Activated CD8-positive, alpha-beta T cell treated with anti-CD3 and anti-CD28 coated beads, Interleukin-2, amount 10 ng/mL, durations not matched to agents 7 days and 5 days (primary cell): ENCODE measurements at regions not wholly inside any gene's neighbourhood (a gene's known extent, or its start where the extent isn't known, plus 50 kb on each side); places are given as distances from the start of the nearest gene placed in this dataset.

Experiments
- ATAC-seq: fragments of 150-1000 bp; cut with Tn5 transposase; one replicate; pipeline ENCODE4 v1.10.0; 2021; ENCODE audit warnings: moderate library complexity
- CTCF ChIA-PET: fragments of 350-600 bp; sonication (Branson Sonifier 250); formaldehyde crosslinking; loops from one replicate; lab custom pipeline; 2021; ENCODE audit warnings: antibody characterized with exemption; lab: Charles Lee
- POLR2A ChIA-PET: fragments of 350-600 bp; sonication (Branson Sonifier 250); formaldehyde crosslinking; loops from one replicate; lab custom pipeline; 2021; ENCODE audit warnings: antibody characterized with exemption; lab: Charles Lee
- DNase-seq: peaks from one replicate; pipeline ENCODE4 v3.0.0-alpha.2; 2020
- H3K27ac Mint-ChIP-seq: one replicate; pipeline ENCODE4 v1.8.0; 2021; ENCODE audit warnings: mild to moderate bottlenecking, mixed read lengths
- H3K27me3 Mint-ChIP-seq: one replicate; pipeline ENCODE4 v1.8.0; 2021; ENCODE audit warnings: low read depth, mixed read lengths
- H3K36me3 Mint-ChIP-seq: one replicate; pipeline ENCODE4 v1.8.0; 2021; ENCODE audit warnings: low read depth, mixed read lengths
- H3K4me1 Mint-ChIP-seq: one replicate; pipeline ENCODE4 v1.8.0; 2021; ENCODE audit warnings: low read depth, mixed read lengths
- H3K4me3 Mint-ChIP-seq: one replicate; pipeline ENCODE4 v1.8.0; 2021; ENCODE audit warnings: mild to moderate bottlenecking, mixed read lengths
- H3K9me3 Mint-ChIP-seq: one replicate; pipeline ENCODE4 v1.8.0; 2022; ENCODE audit warnings: mixed read lengths; ENCODE audit not compliant: insufficient read depth

GRCh38 chr5:68421485-68422220 lies 206.1 kb downstream of the PIK3R1 start:
- no peak overlapping the region for H3K4me3 Mint-ChIP-seq
- H3K36me3 Mint-ChIP-seq: no peaks in the 10 kb centered on the region
- POLR2A ChIA-PET: no interaction called here
- H3K4me1 Mint-ChIP-seq: peaks cover 37% of the 10 kb centered on the region
- DNase-seq (no peak), ATAC-seq (no peak)
- peaks cover 2% of the 10 kb centered on the region for H3K27me3 Mint-ChIP-seq
- CTCF ChIA-PET: interaction anchor here (0.9 to 1.5 kb wide), 5 partner anchors 12 to 135 kb away, joined by 3 to 4 read pairs (median 3); no protein-coding TSS in a partner anchor
- H3K9me3 Mint-ChIP-seq: no peaks in the 10 kb centered on the region
- H3K27ac Mint-ChIP-seq: no peak overlapping the region

GRCh38 chr5:68423154-68423811 lies 207.7 kb downstream of the PIK3R1 start:
- Mint-ChIP-seq H3K9me3 (no peaks in the 10 kb centered on the region), H3K36me3 (no peaks in the 10 kb centered on the region), H3K4me1 (peaks cover 40% of the 10 kb centered on the region), H3K4me3 (no peak overlapping the region), H3K27ac (no peak overlapping the region), H3K27me3 (peaks cover 2% of the 10 kb centered on the region)
- ChIA-PET POLR2A (no interaction called here), CTCF (interaction anchor here (1.4 to 3.8 kb wide), 3 partner anchors 10 to 137 kb away, joined by 3 to 13 read pairs (median 4); no protein-coding TSS in a partner anchor)
- no peak for ATAC-seq
- no peak for DNase-seq

- Mint-ChIP-seq H3K9me3 (no peaks in the 10 kb centered on the region), H3K27me3 (no peaks in the 10 kb centered on the region), H3K36me3 (no peaks in the 10 kb centered on the region), H3K27ac (peak overlapping the region; percentile 71), H3K4me3 (no peak overlapping the region), H3K4me1 (peaks cover 40% of the 10 kb centered on the region)
- DNase-seq (peak; percentile 62), ATAC-seq (peak; percentile 91)
- ChIA-PET CTCF (interaction anchor here (1.0 to 3.8 kb wide), 3 partner anchors 27 to 138 kb away, joined by 3 to 13 read pairs (median 3); no protein-coding TSS in a partner anchor), POLR2A (interaction anchor here (1.6 kb wide), 1 partner anchor 9 kb away, joined by 6 read pairs; no protein-coding TSS in a partner anchor)
These were observed 209.4 kb downstream of the PIK3R1 start for GRCh38 chr5:68424799-68425537.

- peaks cover 51% of the 10 kb centered on the region for H3K4me1 Mint-ChIP-seq
- H3K27ac Mint-ChIP-seq: no peak overlapping the region
- no peaks in the 10 kb centered on the region for H3K36me3 Mint-ChIP-seq
- ChIA-PET POLR2A (no interaction called here), CTCF (interaction anchor here (1.2 kb wide), 1 partner anchor 140 kb away, joined by 4 read pairs; no protein-coding TSS in a partner anchor)
- ATAC-seq (no peak), DNase-seq (no peak)
- H3K27me3 Mint-ChIP-seq: no peaks in the 10 kb centered on the region
- H3K4me3 Mint-ChIP-seq: no peak overlapping the region
- H3K9me3 Mint-ChIP-seq: no peaks in the 10 kb centered on the region
These were observed 211.0 kb downstream of the PIK3R1 start for GRCh38 chr5:68426586-68426985.

GRCh38 chr5:68428231-68428811 lies 212.8 kb downstream of the PIK3R1 start:
- ChIA-PET CTCF (no interaction called here), POLR2A (no interaction called here)
- H3K27ac Mint-ChIP-seq: no peak overlapping the region
- H3K36me3 Mint-ChIP-seq: no peaks in the 10 kb centered on the region
- no peak for ATAC-seq
- H3K27me3 Mint-ChIP-seq: peaks cover 6% of the 10 kb centered on the region
- no peak for DNase-seq
- no peaks in the 10 kb centered on the region for H3K9me3 Mint-ChIP-seq
- peaks cover 53% of the 10 kb centered on the region for H3K4me1 Mint-ChIP-seq
- no peak overlapping the region for H3K4me3 Mint-ChIP-seq

GRCh38 chr5:68429510-68429909 lies 214.0 kb downstream of the PIK3R1 start:
- Mint-ChIP-seq H3K4me1 (peaks cover 57% of the 10 kb centered on the region), H3K27ac (no peak overlapping the region), H3K9me3 (no peaks in the 10 kb centered on the region), H3K36me3 (no peaks in the 10 kb centered on the region), H3K4me3 (no peak overlapping the region), H3K27me3 (peaks cover 6% of the 10 kb centered on the region)
- ATAC-seq (no peak), DNase-seq (no peak)
- ChIA-PET CTCF (interaction anchor here (1.0 kb wide), 1 partner anchor 15 kb away, joined by 3 read pairs; no protein-coding TSS in a partner anchor), POLR2A (interaction anchor here (0.6 to 0.8 kb wide), 2 partner anchors 23 to 142 kb away, joined by 4 read pairs; no protein-coding TSS in a partner anchor)

- DNase-seq (no peak), ATAC-seq (no peak)
- peaks cover 58% of the 10 kb centered on the region for H3K4me1 Mint-ChIP-seq
These were observed 214.7 kb downstream of the PIK3R1 start for GRCh38 chr5:68430279-68430678.

GRCh38 chr5:68431186-68431585 lies 215.6 kb downstream of the PIK3R1 start:
- peaks cover 6% of the 10 kb centered on the region for H3K27me3 Mint-ChIP-seq
- no peak overlapping the region for H3K27ac Mint-ChIP-seq
- ATAC-seq: no peak
- peaks cover 57% of the 10 kb centered on the region for H3K4me1 Mint-ChIP-seq
- H3K4me3 Mint-ChIP-seq: no peak overlapping the region
- POLR2A ChIA-PET: no interaction called here
- CTCF ChIA-PET: interaction anchor here (1.3 to 2.5 kb wide), 3 partner anchors 17 to 145 kb away, joined by 3 to 8 read pairs (median 4); no protein-coding TSS in a partner anchor
- H3K36me3 Mint-ChIP-seq: no peaks in the 10 kb centered on the region
- H3K9me3 Mint-ChIP-seq: no peaks in the 10 kb centered on the region
- no peak for DNase-seq

More at GRCh38 chr5:68430279-68430678, 214.7 kb downstream of the PIK3R1 start:
- Mint-ChIP-seq H3K27me3 (peaks cover 6% of the 10 kb centered on the region), H3K4me3 (no peak overlapping the region), H3K36me3 (no peaks in the 10 kb centered on the region), H3K9me3 (no peaks in the 10 kb centered on the region), H3K27ac (no peak overlapping the region)
- CTCF ChIA-PET: interaction anchor here (1.8 kb wide), 1 partner anchor 128 kb away, joined by 4 read pairs; no protein-coding TSS in a partner anchor
- POLR2A ChIA-PET: no interaction called here

GRCh38 chr5:68431601-68432337 lies 216.2 kb downstream of the PIK3R1 start:
- Mint-ChIP-seq H3K27ac (no peak overlapping the region), H3K27me3 (peaks cover 6% of the 10 kb centered on the region), H3K4me1 (peaks cover 51% of the 10 kb centered on the region), H3K36me3 (no peaks in the 10 kb centered on the region), H3K9me3 (no peaks in the 10 kb centered on the region), H3K4me3 (no peak overlapping the region)
- ATAC-seq (no peak), DNase-seq (no peak)
- ChIA-PET POLR2A (no interaction called here), CTCF (interaction anchor here (1.3 to 2.5 kb wide), 3 partner anchors 17 to 145 kb away, joined by 3 to 8 read pairs (median 4); no protein-coding TSS in a partner anchor)

- ChIA-PET POLR2A (interaction anchor here (1.4 kb wide), 1 partner anchor 8 kb away, joined by 6 read pairs; no protein-coding TSS in a partner anchor), CTCF (interaction anchor here (1.0 to 2.5 kb wide), 4 partner anchors 29 to 278 kb away, joined by 3 to 8 read pairs (median 4); no protein-coding TSS in a partner anchor)
- DNase-seq: no peak
- peaks cover 49% of the 10 kb centered on the region for H3K4me1 Mint-ChIP-seq
- no peaks in the 10 kb centered on the region for H3K9me3 Mint-ChIP-seq
- no peak overlapping the region for H3K4me3 Mint-ChIP-seq
- no peak overlapping the region for H3K27ac Mint-ChIP-seq
- ATAC-seq: no peak
- H3K36me3 Mint-ChIP-seq: no peaks in the 10 kb centered on the region
- peaks cover 6% of the 10 kb centered on the region for H3K27me3 Mint-ChIP-seq
These were observed 217.1 kb downstream of the PIK3R1 start for GRCh38 chr5:68432682-68433081.
